HG02973 (cell line): ENCODE measurements at regions not wholly inside any gene's neighbourhood (a gene's known extent, or its start where the extent isn't known, plus 50 kb on each side); places are given as distances from the start of the nearest gene placed in this dataset.
A peak's percentile ranks its signal among the peaks of the same experiment; 100 is the strongest.
"Not testable (repeated sequence)": the region's sequence is repeated elsewhere in the genome, so short reads cannot be mapped to it uniquely, and the experiment has no call there.

Experiments
- ATAC-seq: cut with Tn5 transposase; IDR thresholded peaks from one replicate; pipeline ENCODE4 v1.9.1; 2021; ENCODE audit warnings: moderate library complexity; ENCODE audit not compliant: unreplicated experiment

- no peak for ATAC-seq
These were observed 156.1 kb upstream of the NPY start for GRCh38 chr7:24127930-24128329.

GRCh38 chr7:24129597-24129996 lies 154.4 kb upstream of the NPY start:
- ATAC-seq, result no peak

GRCh38 chr7:24130631-24131030 lies 153.4 kb upstream of the NPY start:
- ATAC-seq, result no peak

- peak; percentile 36 for ATAC-seq
These were observed 150.3 kb upstream of the NPY start for GRCh38 chr7:24133691-24134090.

- no peak for ATAC-seq
These were observed 149.5 kb upstream of the NPY start for GRCh38 chr7:24134535-24134934.

GRCh38 chr7:24135003-24135817 lies 148.8 kb upstream of the NPY start:
- ATAC-seq, result peak; percentile 64

- ATAC-seq, result no peak
These were observed 146.7 kb upstream of the NPY start for GRCh38 chr7:24137338-24137737.

GRCh38 chr7:24138343-24138742 lies 145.6 kb upstream of the NPY start:
- ATAC-seq, result no peak

GRCh38 chr7:24140001-24140400 lies 144.0 kb upstream of the NPY start:
- ATAC-seq, result no peak

GRCh38 chr7:24141874-24142509 lies 142.0 kb upstream of the NPY start:
- ATAC-seq, result no peak

GRCh38 chr7:24143547-24143946 lies 140.4 kb upstream of the NPY start:
- no peak for ATAC-seq

GRCh38 chr7:24151944-24152343 lies 132.0 kb upstream of the NPY start:
- ATAC-seq, result no peak

GRCh38 chr7:24152356-24152755 lies 131.6 kb upstream of the NPY start:
- no peak for ATAC-seq

GRCh38 chr7:24152877-24153472 lies 131.0 kb upstream of the NPY start:
- no peak for ATAC-seq

- ATAC-seq, result no peak
These were observed 126.3 kb upstream of the NPY start for GRCh38 chr7:24157666-24158065.

GRCh38 chr7:24158975-24159374 lies 125.0 kb upstream of the NPY start:
- no peak for ATAC-seq

GRCh38 chr7:24164401-24164800 lies 119.6 kb upstream of the NPY start:
- ATAC-seq, result no peak

GRCh38 chr7:24169077-24169624 lies 114.8 kb upstream of the NPY start:
- no peak for ATAC-seq

- not testable (repeated sequence) for ATAC-seq
These were observed 112.0 kb upstream of the NPY start for GRCh38 chr7:24171951-24172350.

GRCh38 chr7:24172856-24173255 lies 111.1 kb upstream of the NPY start:
- ATAC-seq, result no peak

- ATAC-seq, result no peak
These were observed 108.4 kb upstream of the NPY start for GRCh38 chr7:24175603-24176002.
